ENCODE measurements at regions not wholly inside any gene's neighbourhood (a gene's known extent, or its start where the extent isn't known, plus 50 kb on each side); places are given as distances from the start of the nearest gene placed in this dataset.

DNA sequence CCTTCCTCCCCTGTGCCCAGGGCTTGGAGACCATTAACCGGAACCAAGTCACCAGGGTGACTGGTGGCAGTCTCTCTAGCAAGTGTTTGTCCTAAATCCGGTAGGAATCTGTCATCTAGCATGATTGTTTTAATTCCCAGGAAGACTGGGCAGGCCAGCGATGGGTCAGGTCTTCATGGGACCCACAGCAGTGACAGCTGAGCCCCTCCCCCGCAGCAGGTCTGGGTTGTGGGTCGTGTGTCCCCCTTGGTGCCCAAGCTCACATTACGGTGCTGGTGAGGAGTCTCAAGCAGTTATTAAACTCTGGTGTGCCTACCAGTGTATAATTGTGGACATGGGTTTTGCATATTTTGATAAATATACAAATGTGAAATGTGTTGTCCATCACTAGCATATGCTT lies 466.5 kb downstream of the MATN1 start:
- H4K20me1 ChIP-seq (ENCODE audit: insufficient read depth) = no peaks in the 10 kb centered on the region
- DNase-seq (ENCODE audit: low read depth, low spot score) (no peak), ATAC-seq (no peak)
- no peak overlapping the region for H3K9ac ChIP-seq (ENCODE audit: low read length)
- H3K9me3 ChIP-seq (ENCODE audit: control insufficient read depth in 1 of 2, insufficient read depth in 1 of 2, low read depth in 1 of 2, low read length in 2 of 2) = 0 out of 4 replicates have a peak, but pooled peaks cover 0 to 4% of the 10 kb centered on the region in 2 experiments
- TF ChIP-seq, protein P1, sequence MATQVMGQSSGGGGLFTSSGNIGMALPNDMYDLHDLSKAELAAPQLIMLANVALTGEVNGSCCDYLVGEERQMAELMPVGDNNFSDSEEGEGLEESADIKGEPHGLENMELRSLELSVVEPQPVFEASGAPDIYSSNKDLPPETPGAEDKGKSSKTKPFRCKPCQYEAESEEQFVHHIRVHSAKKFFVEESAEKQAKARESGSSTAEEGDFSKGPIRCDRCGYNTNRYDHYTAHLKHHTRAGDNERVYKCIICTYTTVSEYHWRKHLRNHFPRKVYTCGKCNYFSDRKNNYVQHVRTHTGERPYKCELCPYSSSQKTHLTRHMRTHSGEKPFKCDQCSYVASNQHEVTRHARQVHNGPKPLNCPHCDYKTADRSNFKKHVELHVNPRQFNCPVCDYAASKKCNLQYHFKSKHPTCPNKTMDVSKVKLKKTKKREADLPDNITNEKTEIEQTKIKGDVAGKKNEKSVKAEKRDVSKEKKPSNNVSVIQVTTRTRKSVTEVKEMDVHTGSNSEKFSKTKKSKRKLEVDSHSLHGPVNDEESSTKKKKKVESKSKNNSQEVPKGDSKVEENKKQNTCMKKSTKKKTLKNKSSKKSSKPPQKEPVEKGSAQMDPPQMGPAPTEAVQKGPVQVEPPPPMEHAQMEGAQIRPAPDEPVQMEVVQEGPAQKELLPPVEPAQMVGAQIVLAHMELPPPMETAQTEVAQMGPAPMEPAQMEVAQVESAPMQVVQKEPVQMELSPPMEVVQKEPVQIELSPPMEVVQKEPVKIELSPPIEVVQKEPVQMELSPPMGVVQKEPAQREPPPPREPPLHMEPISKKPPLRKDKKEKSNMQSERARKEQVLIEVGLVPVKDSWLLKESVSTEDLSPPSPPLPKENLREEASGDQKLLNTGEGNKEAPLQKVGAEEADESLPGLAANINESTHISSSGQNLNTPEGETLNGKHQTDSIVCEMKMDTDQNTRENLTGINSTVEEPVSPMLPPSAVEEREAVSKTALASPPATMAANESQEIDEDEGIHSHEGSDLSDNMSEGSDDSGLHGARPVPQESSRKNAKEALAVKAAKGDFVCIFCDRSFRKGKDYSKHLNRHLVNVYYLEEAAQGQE (IDR thresholded peaks at IDR 0.05; ENCODE audit: low read depth) = no peak
- TF ChIP-seq SIN3A (IDR thresholded peaks at IDR 0.05; ENCODE audit: low read depth) (no peak), ZFX (IDR thresholded peaks at IDR 0.05) (no peak), ZNF274 (IDR thresholded peaks at IDR 0.05; ENCODE audit: low read depth, low read length) (no peak), EZH2phosphoT487 (IDR thresholded peaks at IDR 0.05; ENCODE audit: borderline replicate concordance) (no peak), CEBPB (IDR thresholded peaks at IDR 0.05; ENCODE audit: low read depth) (no peak), ELF1 (IDR thresholded peaks at IDR 0.05; ENCODE audit: borderline replicate concordance, low read depth) (no peak), SRF (IDR thresholded peaks at IDR 0.05; ENCODE audit: low read depth) (no peak)
- H2AFZ ChIP-seq (ENCODE audit: low read depth, low read length, poor library complexity, severe bottlenecking) = no peak overlapping the region
- no peaks in the 10 kb centered on the region for H3K9me2 ChIP-seq (ENCODE audit: insufficient read depth)
- RAD21 ChIA-PET (ENCODE audit: low non-redundant PET in 1 of 2, low total read pairs in 2 of 2, uncharacterized antibody in 2 of 2, unreplicated experiment in 2 of 2) = no interaction called here
- H3K4me2 ChIP-seq (ENCODE audit: low read length) = no peak overlapping the region
- H3K4me3 ChIP-seq (replicated peaks in 1 of 2; ENCODE audit: low read depth in 1 of 2, low read length in 2 of 2) = no peak overlapping the region
- POLR2A ChIA-PET = no interaction called here
- no TSS peak for BruUV-seq (replicated peaks)
- peaks cover 37% of the 10 kb centered on the region for H3K27me3 ChIP-seq (ENCODE audit: insufficient read depth, low read length)
- intact Hi-C loops (cut with micrococcal nuclease) = no loop called here
- no peaks in the 10 kb centered on the region for H3K36me3 ChIP-seq (ENCODE audit: control insufficient read depth in 1 of 2, insufficient read depth in 2 of 2, low read length in 2 of 2)
- H3K79me2 ChIP-seq (ENCODE audit: insufficient read depth, low read length) = no peaks in the 10 kb centered on the region
- CTCF ChIA-PET = no interaction called here
- no peak overlapping the region for H3K27ac ChIP-seq (ENCODE audit: low read depth, low read length)
- H3K4me1 ChIP-seq (ENCODE audit: control insufficient read depth in 1 of 2, insufficient read depth in 2 of 2, low read length in 2 of 2) = no peaks in the 10 kb centered on the region

Measured in HCT116 (cell line).